GM19351 (cell line): ENCODE measurements at regions not wholly inside any gene's neighbourhood (a gene's known extent, or its start where the extent isn't known, plus 50 kb on each side); places are given as distances from the start of the nearest gene placed in this dataset.

Experiments
- ATAC-seq: cut with Tn5 transposase; IDR thresholded peaks from one replicate; pipeline ENCODE4 v1.9.1; 2021; ENCODE audit warnings: mild to moderate bottlenecking, moderate library complexity; ENCODE audit not compliant: unreplicated experiment

GRCh38 chr6:5946701-5947100, 60.0 kb downstream of the NRN1 start:
- no peak for ATAC-seq

- ATAC-seq, result no peak
Measured at GRCh38 chr6:5946181-5946580, 60.5 kb downstream of the NRN1 start.

DNA sequence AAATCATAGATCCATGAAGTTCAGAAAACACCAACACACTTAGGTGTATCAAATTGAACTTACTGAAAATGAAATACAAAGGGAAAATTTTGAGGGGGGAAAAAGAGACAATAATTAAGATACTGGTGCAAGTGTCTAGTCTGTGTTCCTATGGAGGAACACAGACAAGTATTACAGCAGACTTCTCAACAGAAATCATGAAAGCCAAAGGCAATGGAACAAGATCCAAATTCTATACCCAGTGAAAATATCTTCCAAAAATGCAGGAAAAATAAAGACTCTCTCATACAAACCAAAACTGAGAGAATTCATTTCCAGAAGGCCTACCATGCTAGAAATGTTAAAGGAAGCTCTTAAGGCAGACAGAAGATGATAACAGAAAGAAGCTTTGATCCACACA, 63.1 kb downstream of the NRN1 start:
- ATAC-seq, result no peak

DNA sequence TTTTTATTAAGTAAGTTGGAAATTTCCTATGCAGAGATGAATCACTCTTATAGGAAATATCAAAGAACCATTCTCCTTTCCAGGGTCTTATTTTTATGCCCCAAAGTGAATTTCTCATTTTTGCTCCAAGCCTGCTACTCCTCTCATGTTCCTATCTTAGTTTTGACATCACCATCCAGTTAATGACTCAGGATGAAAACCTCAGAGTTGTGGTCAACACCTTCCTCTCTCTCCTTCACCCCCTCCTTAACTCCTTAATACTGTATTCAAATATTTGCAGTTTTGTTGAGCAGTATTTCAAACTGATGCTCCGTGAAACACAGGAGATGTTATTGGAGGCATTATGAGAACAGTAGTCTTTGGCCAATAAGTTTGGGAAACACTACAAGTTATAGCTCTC, 64.1 kb downstream of the NRN1 start:
- ATAC-seq, result no peak

DNA sequence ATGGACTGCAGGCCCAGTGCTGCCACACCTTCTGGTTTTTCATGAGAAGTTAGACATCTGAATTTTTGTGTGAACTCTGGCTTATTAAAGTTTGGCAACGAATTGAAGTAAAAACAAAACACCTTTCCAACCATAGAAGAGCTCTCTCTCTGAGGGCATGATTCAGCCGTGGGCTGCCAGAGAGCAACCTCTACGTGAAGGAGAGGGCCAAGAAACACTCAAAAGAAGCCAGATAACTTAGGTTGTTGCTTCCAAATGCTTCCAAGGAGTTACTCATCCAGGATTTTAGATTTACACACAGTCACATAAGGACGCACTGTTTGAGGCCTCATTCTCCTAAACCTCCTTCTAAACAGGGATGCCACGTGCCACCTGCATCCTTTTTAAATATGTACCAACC, 65.5 kb downstream of the NRN1 start:
- no peak for ATAC-seq

GRCh38 chr6:5938934-5939333, 67.8 kb downstream of the NRN1 start:
- ATAC-seq, result no peak

DNA sequence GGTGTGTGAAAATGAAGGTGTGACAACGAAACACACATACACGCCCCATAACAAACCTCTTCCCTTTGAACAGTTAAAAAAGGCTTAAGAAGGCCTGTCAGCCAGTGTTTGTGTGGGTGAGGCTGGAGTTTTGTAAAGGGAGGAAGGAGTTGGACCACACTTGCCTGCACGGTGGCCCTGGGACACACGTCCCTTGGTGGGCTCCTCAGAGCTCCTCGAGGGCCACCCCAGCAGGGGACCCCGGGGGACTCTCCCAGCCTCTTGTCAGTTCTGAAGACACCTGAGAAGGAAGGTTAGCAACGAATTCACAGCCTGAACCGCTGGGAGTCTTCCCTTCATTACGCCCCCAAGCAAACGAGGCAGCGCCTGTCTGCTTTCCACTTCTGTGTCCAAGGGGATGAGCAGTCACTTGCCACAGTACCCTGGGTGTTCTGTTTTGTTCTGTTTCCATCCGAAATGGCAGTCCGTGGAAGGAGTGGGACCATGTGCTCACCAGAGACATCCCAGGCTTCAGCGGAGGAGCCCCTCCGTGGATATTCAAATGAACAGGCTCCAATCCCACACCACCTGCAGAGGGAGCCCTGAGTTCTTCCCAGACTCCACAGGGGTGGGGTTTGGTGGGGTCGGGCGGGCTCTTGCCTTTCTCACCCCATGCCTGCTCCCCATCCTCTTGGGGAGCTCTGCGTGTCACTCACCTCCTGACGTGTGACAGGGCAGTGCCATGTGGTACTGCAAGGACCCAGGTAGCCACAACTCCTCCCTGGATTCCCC, 68.6 kb downstream of the NRN1 start:
- no peak for ATAC-seq

- ATAC-seq, result no peak
Measured at GRCh38 chr6:5937169-5937909, 69.4 kb downstream of the NRN1 start.

DNA sequence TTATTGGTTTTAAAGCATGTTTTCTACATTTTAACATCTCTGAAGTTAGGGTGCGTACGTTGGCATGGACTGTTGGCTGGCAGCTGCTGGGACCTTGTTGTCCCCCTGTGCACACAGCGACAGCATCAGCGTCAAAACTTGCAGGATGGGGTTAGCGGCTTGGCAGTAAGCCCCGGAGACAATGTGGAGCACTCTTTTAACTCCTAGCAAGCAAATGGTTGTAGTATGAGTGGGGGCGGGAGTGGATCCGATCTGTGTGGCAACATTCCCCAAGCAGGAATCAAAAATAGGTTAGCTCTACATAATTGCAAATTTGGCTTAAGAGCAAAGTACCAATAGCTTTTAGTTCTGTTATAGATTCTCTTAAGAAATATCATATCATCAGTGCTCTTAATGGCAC, 70.1 kb downstream of the NRN1 start:
- no peak for ATAC-seq

- ATAC-seq, result no peak
Measured at GRCh38 chr6:5936140-5936539, 70.6 kb downstream of the NRN1 start.

DNA sequence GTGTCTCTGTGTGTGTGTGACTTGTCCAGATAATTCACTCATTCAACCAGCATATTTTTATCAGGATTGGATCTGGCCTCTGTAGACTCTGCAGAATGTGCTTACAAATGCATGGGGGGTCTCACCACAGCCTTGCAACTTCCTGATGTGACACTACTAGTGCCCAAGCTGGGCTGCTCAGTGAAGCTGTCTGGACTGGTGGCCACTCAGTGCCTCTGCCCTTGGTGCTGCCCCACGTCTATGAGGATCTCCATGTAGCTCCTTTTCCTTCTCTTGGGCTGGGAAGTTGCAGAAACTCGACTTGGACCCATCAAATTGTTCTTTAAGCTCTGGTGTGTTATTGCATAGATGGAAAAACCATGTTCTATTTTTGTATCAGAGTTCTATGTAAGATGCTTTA, 75.8 kb downstream of the NRN1 start:
- ATAC-seq, result no peak

- no peak for ATAC-seq
Measured at GRCh38 chr6:5930143-5930770, 76.5 kb downstream of the NRN1 start.

DNA sequence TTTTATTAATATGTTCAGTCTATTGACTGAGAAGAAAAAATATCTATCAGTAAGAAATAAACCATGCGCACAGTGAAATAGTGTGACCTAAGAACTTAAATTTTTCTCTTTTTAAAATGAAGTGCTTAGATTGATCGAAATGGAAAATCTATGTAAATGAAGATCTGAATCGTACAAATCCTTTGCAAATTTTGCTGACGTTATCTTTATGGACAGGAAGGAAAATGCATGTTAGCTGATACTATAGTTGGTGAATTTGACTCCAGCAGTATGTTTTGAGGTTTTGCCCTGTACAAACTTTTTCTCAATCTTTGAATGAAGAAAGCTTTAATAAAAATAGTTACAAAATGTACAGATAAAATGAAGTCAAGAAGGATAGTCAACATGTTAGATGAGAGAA, 82.9 kb downstream of the NRN1 start:
- ATAC-seq, result no peak

DNA sequence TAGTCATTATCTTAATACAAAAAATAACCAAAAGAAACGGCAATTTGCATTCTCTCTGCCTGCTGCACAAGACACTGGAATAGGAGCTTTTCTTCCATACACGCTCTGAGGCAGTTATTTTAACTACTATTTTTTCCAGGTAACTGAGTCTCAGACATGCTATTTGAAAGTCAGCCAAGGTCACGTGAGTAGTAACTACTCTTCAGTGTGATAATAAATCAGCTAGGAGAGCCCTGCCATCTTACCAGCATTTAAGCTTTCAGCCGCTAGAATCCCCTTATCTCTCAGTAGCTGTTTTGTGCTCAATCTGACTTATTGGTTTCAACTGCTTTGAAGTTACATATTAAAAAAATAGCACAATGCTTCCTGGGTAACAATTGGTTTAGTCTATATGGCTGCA, 84.5 kb downstream of the NRN1 start:
- no peak for ATAC-seq

DNA sequence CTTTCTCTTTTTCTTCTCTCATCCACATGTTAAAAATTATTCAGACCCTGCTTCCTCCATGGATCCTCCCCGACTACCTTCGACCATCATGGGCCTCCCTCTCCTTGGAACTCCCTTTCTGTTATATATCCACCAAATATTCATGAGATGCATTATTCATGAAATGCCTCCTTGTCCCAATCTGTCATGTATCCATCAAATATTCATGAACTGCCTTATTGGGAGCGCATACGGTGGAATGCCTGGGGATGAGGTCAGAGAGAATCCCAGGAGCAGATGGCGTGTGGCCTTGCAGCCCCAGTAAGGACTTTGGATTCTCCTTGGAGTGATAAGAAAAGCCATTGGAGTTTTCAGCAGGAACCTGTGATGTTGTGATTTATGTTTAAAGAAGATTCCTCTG, 97.0 kb downstream of the NRN1 start:
- no peak for ATAC-seq

GRCh38 chr6:5906842-5907241, 99.9 kb downstream of the NRN1 start:
- no peak for ATAC-seq

- no peak for ATAC-seq
Measured at GRCh38 chr6:5906340-5906670, 100.4 kb downstream of the NRN1 start.

DNA sequence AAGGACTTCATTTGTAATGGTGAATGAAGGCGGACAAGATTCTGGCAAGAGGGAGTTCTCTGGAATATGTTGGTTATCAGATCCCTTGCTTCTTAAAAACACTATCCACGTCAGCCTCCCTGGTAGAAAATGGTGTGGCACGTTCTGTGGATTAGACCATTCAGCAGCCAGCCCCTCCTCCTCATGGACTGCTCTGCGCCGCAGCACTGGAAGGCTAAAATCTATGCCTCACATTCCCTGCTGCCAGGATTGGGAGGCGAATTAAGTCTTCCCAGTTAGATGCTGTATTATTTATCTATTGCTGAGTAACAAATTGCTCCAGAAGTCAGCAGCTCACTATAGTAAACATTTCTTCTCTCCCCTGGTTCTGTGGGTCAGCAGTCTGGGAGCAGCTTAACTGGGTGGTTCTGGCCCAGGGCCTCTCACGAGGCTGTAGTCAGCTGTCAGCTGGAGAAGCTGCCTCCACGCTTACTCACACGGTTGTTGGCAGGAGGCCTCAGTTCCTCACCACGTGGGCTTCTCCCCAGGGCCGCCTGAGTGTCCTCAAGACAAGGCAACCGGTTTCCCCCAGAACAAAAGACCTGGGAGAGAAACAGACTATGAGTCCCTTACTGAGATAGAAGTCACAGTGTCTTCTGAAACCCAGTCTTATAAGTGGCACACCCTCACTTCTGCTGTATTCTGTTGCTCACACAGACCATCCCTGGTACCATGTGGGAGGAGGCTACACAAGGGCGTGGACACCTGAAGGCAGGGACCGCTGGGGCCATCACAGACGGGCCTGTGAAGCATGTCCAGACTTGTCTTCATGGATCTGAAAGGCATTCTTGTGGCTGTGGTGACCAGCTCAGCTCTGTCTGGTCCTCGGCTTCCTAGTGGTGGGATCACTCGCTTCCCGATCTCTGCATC, 101.0 kb downstream of the NRN1 start:
- ATAC-seq, result no peak

DNA sequence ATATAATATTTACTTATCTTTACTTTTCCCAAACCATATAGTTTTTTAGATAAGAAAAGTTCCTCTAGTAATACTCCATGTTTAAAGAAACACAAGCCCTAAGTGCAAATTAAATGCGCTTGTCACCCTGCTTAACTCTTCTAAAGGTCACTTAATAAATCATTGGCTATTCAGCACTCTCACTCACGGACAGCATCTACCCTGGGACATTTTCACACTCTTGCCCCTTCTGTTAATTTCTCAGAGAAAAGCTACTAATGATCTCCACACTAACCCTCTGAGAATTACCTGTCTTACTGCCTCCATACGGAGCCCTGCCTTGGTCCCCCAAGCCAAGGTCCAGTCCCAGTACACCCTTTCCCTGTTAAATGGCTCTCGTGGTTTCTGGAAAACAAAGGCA, 102.2 kb downstream of the NRN1 start:
- ATAC-seq, result no peak

GRCh38 chr6:5899216-5900045, 107.3 kb downstream of the NRN1 start:
- no peak for ATAC-seq
